Body of pancreas (tissue), 4 donors: ENCODE measurements at regions not wholly inside any gene's neighbourhood (a gene's known extent, or its start where the extent isn't known, plus 50 kb on each side); places are given as distances from the start of the nearest gene placed in this dataset.

ENCODE experiments used
- ATAC-seq: fragments of 150-250 bp; one replicate; pipeline ENCODE4 v1.9.1; 2016
- DNase-seq, 4 donors: peaks; one replicate each; pipeline ENCODE4 v3.0.0-alpha.2; 2019
- H3K27ac ChIP-seq, 4 donors: fragments of 200-600 bp; sonication (generic); 1 replicate in 3 of 4; 2 replicates in 1 of 4; pipeline versions ENCODE4 v1.5.1 to v1.6.1; 2016 to 2019; ENCODE audit warnings: mild to moderate bottlenecking in 1 of 4, mixed read lengths in 1 of 4, moderate library complexity in 1 of 4
- H3K27me3 ChIP-seq, 2 donors: fragments of 200-600 bp; sonication (generic); one replicate each; pipeline ENCODE4 v1.6.0; 2016; ENCODE audit warnings: mild to moderate bottlenecking in 1 of 2
- H3K36me3 ChIP-seq, 2 donors: fragments of 200-600 bp; sonication (generic); replicated peaks in 1 of 2; 2 replicates each; pipeline ENCODE4 v1.5.1; 2016; ENCODE audit warnings: low read depth in 2 of 2; ENCODE audit not compliant: insufficient read depth in 1 of 2
- H3K4me1 ChIP-seq: fragments of 200-600 bp; sonication (generic); one replicate; pipeline ENCODE4 v1.6.0; 2016
- H3K4me3 ChIP-seq, 2 donors: fragments of 200-600 bp; sonication (generic); 1 replicate in 1 of 2; 2 replicates in 1 of 2; pipeline ENCODE4 v1.5.1; 2016 to 2019
- H3K9me3 ChIP-seq, 3 donors: fragments of 200-600 bp; sonication (generic); 1 replicate in 2 of 3; 2 replicates in 1 of 3; pipeline ENCODE4 v1.5.1; 2016
- POLR2A ChIP-seq, 3 donors: fragments of 450-650 bp; IDR thresholded peaks; one replicate each; pipeline ENCODE4 v1.6.1; 2016; ENCODE audit warnings: antibody characterized with exemption in 3 of 3, mild to moderate bottlenecking in 2 of 3
- WGBS, 2 donors: methylation state at CpG; one replicate each; pipeline ENCODE4 v1.1.5; 2017; 5-methylcytosine and 5-hydroxymethylcytosine counted together
- intact Hi-C: fragments of 100-400 bp; cut with DNase I; formaldehyde crosslinking; loops from one replicate; pipeline ENCODE4 v1.15.1; 2023
- TF ChIP-seq, protein P1 (sequence below), 7 experiments: fragments of 450-650 bp in 4 of 7; fragments of 200-600 bp in 3 of 7; sonication (generic) in 3 of 7; IDR thresholded peaks; one replicate each; pipeline ENCODE4 v1.5.1; 2016 to 2019; ENCODE audit warnings: antibody characterized with exemption in 7 of 7

DNA sequence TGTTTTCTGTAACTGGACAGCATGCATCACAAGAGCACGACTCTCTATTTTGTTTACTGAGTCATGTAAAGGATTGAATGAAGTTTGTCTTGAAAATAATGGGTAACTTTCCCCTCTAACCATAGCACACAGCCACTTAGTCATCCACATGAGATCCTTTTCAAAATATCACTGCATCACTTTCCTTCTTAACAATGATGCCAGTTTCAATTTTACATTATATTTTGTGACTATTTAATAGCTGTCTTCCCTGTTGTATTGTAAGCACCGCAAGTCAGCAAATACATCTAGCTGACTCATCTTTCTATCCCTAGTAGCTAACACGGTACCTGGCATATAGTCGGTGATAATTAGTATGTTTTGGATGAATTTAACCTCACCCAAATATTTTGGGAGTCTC, 83.3 kb upstream of the PPM1H start:
- no peak overlapping the region for H3K27ac ChIP-seq
- TF ChIP-seq POLR2A (IDR thresholded peaks at IDR 0.05) = no peak
- TF ChIP-seq, protein P1, sequence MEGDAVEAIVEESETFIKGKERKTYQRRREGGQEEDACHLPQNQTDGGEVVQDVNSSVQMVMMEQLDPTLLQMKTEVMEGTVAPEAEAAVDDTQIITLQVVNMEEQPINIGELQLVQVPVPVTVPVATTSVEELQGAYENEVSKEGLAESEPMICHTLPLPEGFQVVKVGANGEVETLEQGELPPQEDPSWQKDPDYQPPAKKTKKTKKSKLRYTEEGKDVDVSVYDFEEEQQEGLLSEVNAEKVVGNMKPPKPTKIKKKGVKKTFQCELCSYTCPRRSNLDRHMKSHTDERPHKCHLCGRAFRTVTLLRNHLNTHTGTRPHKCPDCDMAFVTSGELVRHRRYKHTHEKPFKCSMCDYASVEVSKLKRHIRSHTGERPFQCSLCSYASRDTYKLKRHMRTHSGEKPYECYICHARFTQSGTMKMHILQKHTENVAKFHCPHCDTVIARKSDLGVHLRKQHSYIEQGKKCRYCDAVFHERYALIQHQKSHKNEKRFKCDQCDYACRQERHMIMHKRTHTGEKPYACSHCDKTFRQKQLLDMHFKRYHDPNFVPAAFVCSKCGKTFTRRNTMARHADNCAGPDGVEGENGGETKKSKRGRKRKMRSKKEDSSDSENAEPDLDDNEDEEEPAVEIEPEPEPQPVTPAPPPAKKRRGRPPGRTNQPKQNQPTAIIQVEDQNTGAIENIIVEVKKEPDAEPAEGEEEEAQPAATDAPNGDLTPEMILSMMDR (IDR thresholded peaks at IDR 0.05) = no peak
- H3K27me3 ChIP-seq = no peaks in the 10 kb centered on the region
- no peaks in the 10 kb centered on the region for H3K9me3 ChIP-seq
- no peaks in the 10 kb centered on the region for H3K36me3 ChIP-seq
- no peaks in the 10 kb centered on the region for H3K4me1 ChIP-seq
- intact Hi-C loops = no loop called here
- ATAC-seq (no peak), DNase-seq (no peak)
- H3K4me3 ChIP-seq = no peak overlapping the region
- WGBS, 2 donors = 40 to 42% methylated on average over 4 of the region's 4 CpGs

DNA sequence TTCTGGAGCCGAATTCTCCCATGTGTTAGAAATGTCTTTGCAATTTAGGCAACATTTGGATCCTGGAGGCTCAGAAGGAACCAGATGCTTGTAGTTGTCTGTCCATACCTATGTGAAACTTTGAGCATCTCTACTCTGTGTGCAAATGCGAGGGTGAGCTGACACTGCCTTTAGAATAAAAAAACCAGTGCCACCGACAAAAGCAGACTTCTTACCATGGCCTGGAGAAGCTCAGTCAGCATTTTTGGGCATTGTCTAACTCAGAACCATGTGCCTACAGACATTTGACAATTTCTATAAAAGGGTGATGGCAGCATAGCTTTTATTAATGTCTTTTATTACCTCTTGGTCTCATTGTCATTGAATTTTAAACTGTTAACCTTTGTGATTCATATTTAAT, 78.4 kb upstream of the PPM1H start:
- no peak overlapping the region for H3K4me3 ChIP-seq
- no peaks in the 10 kb centered on the region for H3K4me1 ChIP-seq
- 77 to 83% methylated on average over 3 of the region's 3 CpGs for WGBS, 2 donors
- ATAC-seq (no peak), DNase-seq (no peak)
- H3K9me3 ChIP-seq = no peaks in the 10 kb centered on the region
- no peaks in the 10 kb centered on the region for H3K27me3 ChIP-seq
- TF ChIP-seq POLR2A (IDR thresholded peaks at IDR 0.05) = no peak
- TF ChIP-seq, protein P1 (IDR thresholded peaks at IDR 0.05) = no peak
- H3K36me3 ChIP-seq = no peaks in the 10 kb centered on the region
- H3K27ac ChIP-seq = no peak overlapping the region
- intact Hi-C loops = no loop called here

DNA sequence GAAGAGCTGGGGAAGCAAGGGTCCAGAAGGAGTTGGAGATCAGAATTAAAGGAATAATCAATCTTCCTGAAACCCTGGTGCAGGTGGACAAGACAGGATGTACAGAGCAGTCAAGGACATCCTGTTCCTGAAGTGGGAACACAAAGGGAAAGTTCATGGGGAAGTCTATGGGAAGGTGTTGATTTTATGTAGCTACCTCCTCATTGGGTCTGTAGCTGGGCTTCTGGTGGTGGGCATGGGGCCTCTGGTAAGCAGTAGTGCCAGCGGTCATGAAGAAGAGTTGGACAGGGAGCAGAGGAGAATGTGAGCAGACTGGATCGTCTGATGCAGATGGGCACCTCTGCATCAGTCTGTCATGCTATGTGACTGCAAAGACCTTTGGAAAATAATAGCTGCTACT, 75.7 kb upstream of the PPM1H start:
- Histone ChIP-seq H3K36me3 (no peaks in the 10 kb centered on the region), H3K4me1 (no peaks in the 10 kb centered on the region), H3K4me3 (no peak overlapping the region), H3K27ac (no peak overlapping the region), H3K9me3 (no peaks in the 10 kb centered on the region), H3K27me3 (no peaks in the 10 kb centered on the region)
- intact Hi-C loops = no loop called here
- no peak for DNase-seq
- no peak for ATAC-seq
- TF ChIP-seq POLR2A (IDR thresholded peaks at IDR 0.05) = no peak
- 68 to 84% methylated on average over 2 of the region's 2 CpGs for WGBS, 2 donors

DNA sequence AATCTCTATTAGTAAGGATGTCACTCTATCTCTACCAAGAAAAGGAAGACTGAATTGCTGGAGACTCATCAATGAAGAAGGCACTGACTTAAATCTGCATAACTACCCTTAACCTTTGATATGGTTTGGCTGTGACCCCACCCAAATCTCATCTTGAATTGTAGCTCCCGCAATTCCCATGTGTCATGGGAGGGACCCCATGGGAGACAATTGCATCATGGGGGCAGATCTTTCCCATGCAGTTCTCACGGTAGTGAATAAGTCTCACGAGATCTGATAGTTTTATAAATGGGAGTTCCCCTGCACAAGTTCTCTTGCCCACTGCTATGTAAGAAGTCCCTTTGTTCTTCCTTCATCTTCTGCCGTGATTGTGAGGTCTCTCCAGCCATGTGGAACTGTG, 73.4 kb upstream of the PPM1H start:
- no peak for TF ChIP-seq POLR2A (IDR thresholded peaks at IDR 0.05)
- TF ChIP-seq, protein P1 (IDR thresholded peaks at IDR 0.05) = no peak
- no peak for ATAC-seq
- intact Hi-C loops = no loop called here

DNA sequence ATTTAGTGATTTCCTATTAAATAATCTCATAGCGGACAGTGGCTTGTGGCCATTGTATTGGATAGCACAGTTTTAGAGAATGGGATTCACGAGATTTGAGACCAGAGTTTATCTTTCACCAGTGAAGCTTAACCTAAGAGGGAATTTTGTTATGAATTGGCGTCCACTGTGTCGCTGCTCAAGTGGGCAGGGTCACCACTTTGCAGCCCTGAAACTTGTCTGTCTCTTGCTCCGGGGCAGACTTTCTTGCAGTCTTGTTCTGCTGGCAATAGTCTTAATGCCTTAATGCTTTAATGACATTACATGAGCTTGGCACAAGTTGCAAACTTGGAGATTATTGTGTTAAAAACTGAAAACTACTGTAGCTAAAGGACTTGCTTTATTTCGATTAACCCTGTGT, 72.8 kb upstream of the PPM1H start:
- intact Hi-C loops = no loop called here
- no peak for ATAC-seq
- WGBS, 2 donors = 72 to 80% methylated on average over 6 of the region's 6 CpGs

More for the DNA sequence above, 73.4 kb upstream of the PPM1H start:
- no peaks in the 10 kb centered on the region for H3K9me3 ChIP-seq
- no peak overlapping the region for H3K4me3 ChIP-seq
- no peaks in the 10 kb centered on the region for H3K36me3 ChIP-seq
- 76 to 79% methylated on average over 4 of the region's 4 CpGs for WGBS, 2 donors
- no peaks in the 10 kb centered on the region for H3K4me1 ChIP-seq
- no peak for DNase-seq
- no peak overlapping the region for H3K27ac ChIP-seq
- H3K27me3 ChIP-seq = no peaks in the 10 kb centered on the region

More for the DNA sequence above, 72.8 kb upstream of the PPM1H start:
- no peaks in the 10 kb centered on the region for H3K9me3 ChIP-seq
- no peaks in the 10 kb centered on the region for H3K36me3 ChIP-seq
- H3K4me1 ChIP-seq = no peaks in the 10 kb centered on the region
- H3K4me3 ChIP-seq = no peak overlapping the region
- TF ChIP-seq, protein P1 (IDR thresholded peaks at IDR 0.05) = no peak
- TF ChIP-seq POLR2A (IDR thresholded peaks at IDR 0.05) = no peak
- no peak overlapping the region for H3K27ac ChIP-seq
- DNase-seq = no peak
- no peaks in the 10 kb centered on the region for H3K27me3 ChIP-seq
